ENCODE measurements at regions not wholly inside any gene's neighbourhood (a gene's known extent, or its start where the extent isn't known, plus 50 kb on each side); places are given as distances from the start of the nearest gene placed in this dataset.

- Histone ChIP-seq H3K9me3 (no peaks in the 10 kb centered on the region), H3K27me3 (no peaks in the 10 kb centered on the region), H3K4me1 (no peaks in the 10 kb centered on the region), H3K36me3 (no peaks in the 10 kb centered on the region), H3K27ac (no peak overlapping the region), H3K4me3 (no peak overlapping the region)
- DNase-seq (ENCODE audit: low spot score in 2 of 2): no peak
- TF ChIP-seq POLR2AphosphoS5 (IDR thresholded peaks at IDR 0.05) (no peak), EP300 (IDR thresholded peaks at IDR 0.05) (no peak), POLR2A (IDR thresholded peaks at IDR 0.05) (no peak), CTCF (IDR thresholded peaks at IDR 0.05) (no peak)
- 30% methylated on average over 3 of the region's 3 CpGs for WGBS
These were observed 309.6 kb downstream of the DTWD2 start for GRCh38 chr5:118678746-118679145.

- no peaks in the 10 kb centered on the region for H3K9me3 ChIP-seq
- H3K36me3 ChIP-seq: no peaks in the 10 kb centered on the region
- H3K27me3 ChIP-seq: no peaks in the 10 kb centered on the region
- no peak for TF ChIP-seq EP300 (IDR thresholded peaks at IDR 0.05)
- TF ChIP-seq POLR2A (IDR thresholded peaks at IDR 0.05): no peak
- TF ChIP-seq CTCF (IDR thresholded peaks at IDR 0.05): no peak
- TF ChIP-seq POLR2AphosphoS5 (IDR thresholded peaks at IDR 0.05): no peak
- 50% methylated on average over 1 of the region's 1 CpG for WGBS
- no peak overlapping the region for H3K4me3 ChIP-seq
- H3K4me1 ChIP-seq: no peaks in the 10 kb centered on the region
- H3K27ac ChIP-seq: no peak overlapping the region
- no peak for DNase-seq (ENCODE audit: low spot score in 2 of 2)
These were observed 313.1 kb downstream of the DTWD2 start for GRCh38 chr5:118675247-118675646.

- no peaks in the 10 kb centered on the region for H3K4me1 ChIP-seq
- DNase-seq (ENCODE audit: low spot score in 2 of 2): no peak
- 94% methylated on average over 1 of the region's 1 CpG for WGBS
- H3K9me3 ChIP-seq: peaks cover 10% of the 10 kb centered on the region
- no peaks in the 10 kb centered on the region for H3K27me3 ChIP-seq
- no peak overlapping the region for H3K4me3 ChIP-seq
- no peaks in the 10 kb centered on the region for H3K36me3 ChIP-seq
- TF ChIP-seq POLR2A (IDR thresholded peaks at IDR 0.05): no peak
- no peak for TF ChIP-seq CTCF (IDR thresholded peaks at IDR 0.05)
- no peak overlapping the region for H3K27ac ChIP-seq
These were observed 330.8 kb downstream of the DTWD2 start for GRCh38 chr5:118657576-118657975.

GRCh38 chr5:118653872-118654271, 334.5 kb downstream of the DTWD2 start:
- TF ChIP-seq EP300 (IDR thresholded peaks at IDR 0.05): no peak
- TF ChIP-seq POLR2AphosphoS5 (IDR thresholded peaks at IDR 0.05): no peak
- TF ChIP-seq CTCF (IDR thresholded peaks at IDR 0.05): no peak
- TF ChIP-seq POLR2A (IDR thresholded peaks at IDR 0.05): no peak
- Histone ChIP-seq H3K4me1 (no peaks in the 10 kb centered on the region), H3K4me3 (no peak overlapping the region), H3K27me3 (no peaks in the 10 kb centered on the region), H3K9me3 (peaks cover 7% of the 10 kb centered on the region), H3K36me3 (no peaks in the 10 kb centered on the region), H3K27ac (no peak overlapping the region)
- WGBS: 48% methylated on average over 1 of the region's 1 CpG
- DNase-seq (ENCODE audit: low spot score in 2 of 2): no peak

- no peak for TF ChIP-seq CTCF (IDR thresholded peaks at IDR 0.05)
- no peak for TF ChIP-seq EP300 (IDR thresholded peaks at IDR 0.05)
- TF ChIP-seq POLR2A (IDR thresholded peaks at IDR 0.05): no peak
- no peak for TF ChIP-seq POLR2AphosphoS5 (IDR thresholded peaks at IDR 0.05)
- Histone ChIP-seq H3K36me3 (no peaks in the 10 kb centered on the region), H3K9me3 (peaks cover 7% of the 10 kb centered on the region), H3K4me3 (no peak overlapping the region), H3K4me1 (no peaks in the 10 kb centered on the region), H3K27me3 (no peaks in the 10 kb centered on the region), H3K27ac (no peak overlapping the region)
- no peak for DNase-seq (ENCODE audit: low spot score in 2 of 2)
- 82% methylated on average over 1 of the region's 1 CpG for WGBS
These were observed 335.2 kb downstream of the DTWD2 start for GRCh38 chr5:118653183-118653582.
